Panc1 (cell line): ENCODE measurements at regions not wholly inside any gene's neighbourhood (a gene's known extent, or its start where the extent isn't known, plus 50 kb on each side); places are given as distances from the start of the nearest gene placed in this dataset.

Source experiments
- ATAC-seq: fragments of 200-7000 bp; cut with Tn5 transposase; 2 replicates; pipeline ENCODE4 v1.9.1; 2020; ENCODE audit warnings: mild to moderate bottlenecking, moderate library complexity
- BruUV-seq: library from RNA; stranded (reverse); fragments of 400-500 nt; replicated peaks from 2 replicates; lab custom pipeline; 2021; lab: Mats Ljungman, UMichigan
- CTCF ChIA-PET: fragments of 300-600 bp; sonication (Branson Sonifier 250); formaldehyde crosslinking; loops from one replicate; lab custom pipeline; 2022; ENCODE audit warnings: antibody characterized with exemption; lab: Charles Lee
- POLR2A ChIA-PET: fragments of 300-600 bp; sonication (Branson Sonifier 250); formaldehyde crosslinking; loops from one replicate; lab custom pipeline; 2022; ENCODE audit warnings: antibody characterized with exemption; lab: Charles Lee
- DNase-seq: peaks from one replicate; pipeline ENCODE4 v3.0.0-alpha.2; 2010; ENCODE audit warnings: low read depth, low spot score
- H3K27ac ChIP-seq: 2 replicates; pipeline ENCODE4 v1.5.1; 2011; ENCODE audit warnings: mild to moderate bottlenecking, low read length, inconsistent platforms
- H3K27me3 ChIP-seq: fragments of 200-500 bp; sonication (Bioruptor generic); 2 replicates; pipeline ENCODE4 v1.6.0; 2014; ENCODE audit warnings: low read length, inconsistent platforms; ENCODE audit not compliant: control insufficient read depth, insufficient read depth
- H3K36me3 ChIP-seq: fragments of 200-500 bp; sonication (Bioruptor generic); 2 replicates; pipeline ENCODE4 v1.5.1; 2014; ENCODE audit warnings: inconsistent platforms, mild to moderate bottlenecking, low read length, moderate library complexity; ENCODE audit not compliant: control insufficient read depth, insufficient read depth
- H3K4me1 ChIP-seq: 2 replicates; pipeline ENCODE4 v1.5.1; 2011; ENCODE audit warnings: inconsistent platforms, mild to moderate bottlenecking, low read length, moderate library complexity; ENCODE audit not compliant: control insufficient read depth, insufficient read depth
- H3K4me3 ChIP-seq, 2 experiments: 2 replicates each; pipeline ENCODE4 v1.5.1; 2011 to 2012; ENCODE audit warnings: low read depth in 2 of 2, low read length in 2 of 2, mild to moderate bottlenecking in 2 of 2, inconsistent platforms in 1 of 2, moderate library complexity in 1 of 2
- H3K9me3 ChIP-seq: fragments of 200-500 bp; sonication (Bioruptor generic); 2 replicates; pipeline ENCODE4 v1.5.1; 2014; ENCODE audit warnings: low read depth, mild to moderate bottlenecking, inconsistent platforms, low read length, moderate library complexity; ENCODE audit not compliant: control insufficient read depth, insufficient read depth
- POLR2AphosphoS5 ChIP-seq: IDR thresholded peaks from 2 replicates; pipeline ENCODE4 v1.6.1; 2012; ENCODE audit warnings: mild to moderate bottlenecking, low read depth, low read length, moderate library complexity
- SIN3A ChIP-seq: IDR thresholded peaks from 2 replicates; pipeline ENCODE4 v1.6.1; 2012; ENCODE audit warnings: low read depth, mild to moderate bottlenecking, low read length, moderate library complexity, borderline replicate concordance; ENCODE audit not compliant: insufficient read depth
- TCF7L2 ChIP-seq: IDR thresholded peaks from 2 replicates; pipeline ENCODE4 v1.6.1; 2011; ENCODE audit warnings: mild to moderate bottlenecking, low read depth, low read length, inconsistent platforms
- in situ Hi-C: cut with HindIII; loops from 2 replicates; pipeline ENCODE4 v1.10.0; 2016; ENCODE audit warnings: low sequenced_read_pairs, low pct_unique_long_range_greater_than_20kb
- intact Hi-C: fragments of 100-400 bp; cut with micrococcal nuclease; formaldehyde crosslinking; loops from one replicate; pipeline ENCODE4 v1.10.0; 2022; ENCODE audit not compliant: unreplicated experiment
- TF ChIP-seq, protein P1 (sequence below), 2 experiments: IDR thresholded peaks; 2 replicates each; pipeline ENCODE4 v1.6.1; 2011 to 2012; ENCODE audit warnings: low read depth in 2 of 2, control low read depth in 1 of 2, low read length in 1 of 2, mild to moderate bottlenecking in 1 of 2, moderate library complexity in 1 of 2; ENCODE audit not compliant: insufficient read depth in 1 of 2
- TF ChIP-seq, protein P2 (sequence below): fragments of 450-650 bp; IDR thresholded peaks from 2 replicates; pipeline ENCODE4 v1.5.1; 2017; ENCODE audit warnings: mild to moderate bottlenecking

DNA sequence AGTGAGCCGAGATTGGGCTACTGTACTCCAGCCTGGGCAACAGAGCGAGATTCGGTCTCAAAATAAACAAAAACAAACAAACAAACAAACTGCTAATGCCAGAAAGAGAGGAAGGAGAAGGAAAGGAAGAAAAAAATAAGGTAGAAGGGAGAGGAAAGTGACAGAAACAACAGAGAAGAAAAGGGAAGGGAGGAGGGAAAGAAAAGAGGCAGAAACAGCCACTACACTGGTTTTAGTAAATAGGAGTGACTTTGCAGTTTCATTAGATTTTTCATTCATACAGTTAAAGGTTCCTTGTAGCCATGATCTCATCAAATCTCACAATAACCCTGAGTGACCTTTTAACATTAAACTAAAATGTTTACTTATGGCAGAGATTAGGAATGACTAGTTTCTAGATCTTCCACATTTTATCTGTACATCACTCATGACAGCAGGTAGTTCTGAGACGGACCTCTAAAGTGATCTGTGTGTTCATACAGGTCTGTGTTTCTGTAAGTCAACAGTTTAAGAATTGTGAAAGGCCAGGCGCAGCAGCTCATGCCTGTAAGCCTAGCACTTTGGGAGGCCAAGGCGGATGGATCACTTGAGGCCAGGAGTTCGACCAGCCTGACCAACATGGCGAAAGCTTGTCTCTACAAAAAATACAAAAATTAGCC is 191.3 kb upstream of the KLF14 start:
- no peak for DNase-seq
- CTCF ChIA-PET, result interaction anchor here (1.5 kb wide), 1 partner anchor 28 kb away, joined by 3 read pairs; no protein-coding TSS in a partner anchor

GRCh38 chr7:130926001-130926691 is 192.1 kb upstream of the KLF14 start:
- no TSS peak for BruUV-seq

More for the DNA sequence above, 191.3 kb upstream of the KLF14 start:
- Histone ChIP-seq H3K9me3 (no peaks in the 10 kb centered on the region), H3K27me3 (no peaks in the 10 kb centered on the region), H3K36me3 (peaks cover 5% of the 10 kb centered on the region), H3K4me1 (peaks cover 99% of the 10 kb centered on the region), H3K4me3 (no peak overlapping the region), H3K27ac (peak overlapping the region; percentile 100)
- no peak for ATAC-seq
- TF ChIP-seq, protein P1, sequence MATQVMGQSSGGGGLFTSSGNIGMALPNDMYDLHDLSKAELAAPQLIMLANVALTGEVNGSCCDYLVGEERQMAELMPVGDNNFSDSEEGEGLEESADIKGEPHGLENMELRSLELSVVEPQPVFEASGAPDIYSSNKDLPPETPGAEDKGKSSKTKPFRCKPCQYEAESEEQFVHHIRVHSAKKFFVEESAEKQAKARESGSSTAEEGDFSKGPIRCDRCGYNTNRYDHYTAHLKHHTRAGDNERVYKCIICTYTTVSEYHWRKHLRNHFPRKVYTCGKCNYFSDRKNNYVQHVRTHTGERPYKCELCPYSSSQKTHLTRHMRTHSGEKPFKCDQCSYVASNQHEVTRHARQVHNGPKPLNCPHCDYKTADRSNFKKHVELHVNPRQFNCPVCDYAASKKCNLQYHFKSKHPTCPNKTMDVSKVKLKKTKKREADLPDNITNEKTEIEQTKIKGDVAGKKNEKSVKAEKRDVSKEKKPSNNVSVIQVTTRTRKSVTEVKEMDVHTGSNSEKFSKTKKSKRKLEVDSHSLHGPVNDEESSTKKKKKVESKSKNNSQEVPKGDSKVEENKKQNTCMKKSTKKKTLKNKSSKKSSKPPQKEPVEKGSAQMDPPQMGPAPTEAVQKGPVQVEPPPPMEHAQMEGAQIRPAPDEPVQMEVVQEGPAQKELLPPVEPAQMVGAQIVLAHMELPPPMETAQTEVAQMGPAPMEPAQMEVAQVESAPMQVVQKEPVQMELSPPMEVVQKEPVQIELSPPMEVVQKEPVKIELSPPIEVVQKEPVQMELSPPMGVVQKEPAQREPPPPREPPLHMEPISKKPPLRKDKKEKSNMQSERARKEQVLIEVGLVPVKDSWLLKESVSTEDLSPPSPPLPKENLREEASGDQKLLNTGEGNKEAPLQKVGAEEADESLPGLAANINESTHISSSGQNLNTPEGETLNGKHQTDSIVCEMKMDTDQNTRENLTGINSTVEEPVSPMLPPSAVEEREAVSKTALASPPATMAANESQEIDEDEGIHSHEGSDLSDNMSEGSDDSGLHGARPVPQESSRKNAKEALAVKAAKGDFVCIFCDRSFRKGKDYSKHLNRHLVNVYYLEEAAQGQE (IDR thresholded peaks at IDR 0.05; ENCODE audit: insufficient read depth in 1 of 2, low read depth in 2 of 2, low read length in 1 of 2), result no peak
- TF ChIP-seq, protein P2, sequence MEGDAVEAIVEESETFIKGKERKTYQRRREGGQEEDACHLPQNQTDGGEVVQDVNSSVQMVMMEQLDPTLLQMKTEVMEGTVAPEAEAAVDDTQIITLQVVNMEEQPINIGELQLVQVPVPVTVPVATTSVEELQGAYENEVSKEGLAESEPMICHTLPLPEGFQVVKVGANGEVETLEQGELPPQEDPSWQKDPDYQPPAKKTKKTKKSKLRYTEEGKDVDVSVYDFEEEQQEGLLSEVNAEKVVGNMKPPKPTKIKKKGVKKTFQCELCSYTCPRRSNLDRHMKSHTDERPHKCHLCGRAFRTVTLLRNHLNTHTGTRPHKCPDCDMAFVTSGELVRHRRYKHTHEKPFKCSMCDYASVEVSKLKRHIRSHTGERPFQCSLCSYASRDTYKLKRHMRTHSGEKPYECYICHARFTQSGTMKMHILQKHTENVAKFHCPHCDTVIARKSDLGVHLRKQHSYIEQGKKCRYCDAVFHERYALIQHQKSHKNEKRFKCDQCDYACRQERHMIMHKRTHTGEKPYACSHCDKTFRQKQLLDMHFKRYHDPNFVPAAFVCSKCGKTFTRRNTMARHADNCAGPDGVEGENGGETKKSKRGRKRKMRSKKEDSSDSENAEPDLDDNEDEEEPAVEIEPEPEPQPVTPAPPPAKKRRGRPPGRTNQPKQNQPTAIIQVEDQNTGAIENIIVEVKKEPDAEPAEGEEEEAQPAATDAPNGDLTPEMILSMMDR, result no peak
- TF ChIP-seq POLR2AphosphoS5, result peak; percentile 18; the same call in 1 of the 2 replicates
- BruUV-seq, result no TSS peak
- POLR2A ChIA-PET, result no interaction called here
- intact Hi-C loops, result no loop called here
- in situ Hi-C loops, result no loop called here

More at GRCh38 chr7:130926001-130926691, 192.1 kb upstream of the KLF14 start:
- Histone ChIP-seq H3K27me3 (no peaks in the 10 kb centered on the region), H3K9me3 (no peaks in the 10 kb centered on the region), H3K36me3 (peaks cover 5% of the 10 kb centered on the region), H3K4me3 (peak overlapping the region in 1 of 2 experiments; percentile 14; a peak in 2 of 4 replicates), H3K27ac (peak overlapping the region; percentile 100), H3K4me1 (peaks cover 99% of the 10 kb centered on the region)
- intact Hi-C loops (no loop called here), in situ Hi-C loops (no loop called here)
- peak; percentile 57 for ATAC-seq
- TF ChIP-seq, protein P2, result no peak
- TF ChIP-seq, protein P1 (IDR thresholded peaks at IDR 0.05; ENCODE audit: insufficient read depth in 1 of 2, low read depth in 2 of 2, low read length in 1 of 2), result no peak
- TF ChIP-seq SIN3A (no peak), TCF7L2 (no peak), POLR2AphosphoS5 (no peak)
- CTCF ChIA-PET, result interaction anchor here (1.5 kb wide), 1 partner anchor 29 kb away, joined by 3 read pairs; no protein-coding TSS in a partner anchor
- DNase-seq, result no peak
- POLR2A ChIA-PET, result interaction anchor here (0.7 kb wide), 4 partner anchors 8 to 268 kb away, joined by 6 to 13 read pairs (median 8); no protein-coding TSS in a partner anchor
